Esophagus muscularis mucosa (tissue), 4 donors: ENCODE measurements at regions not wholly inside any gene's neighbourhood (a gene's known extent, or its start where the extent isn't known, plus 50 kb on each side); places are given as distances from the start of the nearest gene placed in this dataset.
"Not testable (repeated sequence)": the region's sequence is repeated elsewhere in the genome, so short reads cannot be mapped to it uniquely, and the experiment has no call there.

Source experiments
- CTCF ChIP-seq, 3 experiments: fragments of 200-600 bp in 2 of 3; fragments of 450-650 bp in 1 of 3; sonication (generic) in 2 of 3; IDR thresholded peaks; one replicate each; pipeline ENCODE4 v1.5.1; 2017 to 2019; ENCODE audit warnings: antibody characterized with exemption in 3 of 3, mild to moderate bottlenecking in 2 of 3, moderate library complexity in 1 of 3
- EP300 ChIP-seq: sonication (generic); formaldehyde crosslinking; IDR thresholded peaks from one replicate; pipeline ENCODE4 v1.6.1; 2017; ENCODE audit warnings: antibody characterized with exemption
- POLR2A ChIP-seq: fragments of 450-650 bp; IDR thresholded peaks from one replicate; pipeline ENCODE4 v1.6.1; 2017; ENCODE audit warnings: antibody characterized with exemption, moderate library complexity, mild to moderate bottlenecking, low read depth
- POLR2AphosphoS5 ChIP-seq, 2 donors: sonication (generic); formaldehyde crosslinking; IDR thresholded peaks; one replicate each; pipeline ENCODE4 v1.6.1; 2017; ENCODE audit warnings: antibody characterized with exemption in 2 of 2

- not testable (repeated sequence) for TF ChIP-seq CTCF (IDR thresholded peaks at IDR 0.05); POLR2A; EP300; POLR2AphosphoS5 (IDR thresholded peaks at IDR 0.05)
These were observed 136.7 kb upstream of the NBPF9 start for GRCh38 chr1:149239897-149240508.
